ENCODE measurements at regions not wholly inside any gene's neighbourhood (a gene's known extent, or its start where the extent isn't known, plus 50 kb on each side); places are given as distances from the start of the nearest gene placed in this dataset.

- DNase-seq (ENCODE audit: low spot score): no peak
These were observed 731.5 kb upstream of the FZD8 start for GRCh38 chr10:36373424-36374096.

GRCh38 chr10:36367362-36367761 is 725.3 kb upstream of the FZD8 start:
- no peak for DNase-seq (ENCODE audit: low spot score)

- DNase-seq (ENCODE audit: low spot score): no peak
These were observed 724.7 kb upstream of the FZD8 start for GRCh38 chr10:36366843-36367242.

- DNase-seq (ENCODE audit: low spot score): no peak
These were observed 724.0 kb upstream of the FZD8 start for GRCh38 chr10:36366065-36366464.

GRCh38 chr10:36362257-36362656 is 720.2 kb upstream of the FZD8 start:
- DNase-seq (ENCODE audit: low spot score): no peak

- no peak for DNase-seq (ENCODE audit: low spot score)
These were observed 716.6 kb upstream of the FZD8 start for GRCh38 chr10:36358736-36359135.

- no peak for DNase-seq (ENCODE audit: low spot score)
These were observed 712.5 kb upstream of the FZD8 start for GRCh38 chr10:36354633-36355032.

DNA sequence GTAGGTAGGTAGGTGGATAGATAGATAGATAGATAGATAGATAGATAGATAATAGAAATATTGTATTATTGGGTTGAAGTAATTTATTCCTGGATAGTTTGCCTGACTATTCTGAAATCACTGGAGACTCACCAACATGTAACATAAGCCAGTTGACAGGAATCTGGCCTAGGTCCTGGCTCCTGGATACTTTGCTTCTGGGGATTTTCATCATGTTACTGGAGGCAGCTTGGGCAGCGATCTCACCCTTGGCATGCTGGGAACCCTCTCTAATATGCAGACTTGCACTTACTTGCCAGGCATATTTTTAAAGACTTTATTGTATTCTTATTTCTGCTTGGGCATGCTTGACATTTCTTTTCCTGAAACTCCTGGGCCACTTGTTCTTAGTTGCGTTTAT is 709.1 kb upstream of the FZD8 start:
- no peak for DNase-seq (ENCODE audit: low spot score)

- no peak for DNase-seq (ENCODE audit: low spot score)
These were observed 707.5 kb upstream of the FZD8 start for GRCh38 chr10:36349445-36350078.

- DNase-seq (ENCODE audit: low spot score): no peak
These were observed 703.7 kb upstream of the FZD8 start for GRCh38 chr10:36345807-36346206.

GRCh38 chr10:36345175-36345533 is 703.1 kb upstream of the FZD8 start:
- no peak for DNase-seq (ENCODE audit: low spot score)

DNA sequence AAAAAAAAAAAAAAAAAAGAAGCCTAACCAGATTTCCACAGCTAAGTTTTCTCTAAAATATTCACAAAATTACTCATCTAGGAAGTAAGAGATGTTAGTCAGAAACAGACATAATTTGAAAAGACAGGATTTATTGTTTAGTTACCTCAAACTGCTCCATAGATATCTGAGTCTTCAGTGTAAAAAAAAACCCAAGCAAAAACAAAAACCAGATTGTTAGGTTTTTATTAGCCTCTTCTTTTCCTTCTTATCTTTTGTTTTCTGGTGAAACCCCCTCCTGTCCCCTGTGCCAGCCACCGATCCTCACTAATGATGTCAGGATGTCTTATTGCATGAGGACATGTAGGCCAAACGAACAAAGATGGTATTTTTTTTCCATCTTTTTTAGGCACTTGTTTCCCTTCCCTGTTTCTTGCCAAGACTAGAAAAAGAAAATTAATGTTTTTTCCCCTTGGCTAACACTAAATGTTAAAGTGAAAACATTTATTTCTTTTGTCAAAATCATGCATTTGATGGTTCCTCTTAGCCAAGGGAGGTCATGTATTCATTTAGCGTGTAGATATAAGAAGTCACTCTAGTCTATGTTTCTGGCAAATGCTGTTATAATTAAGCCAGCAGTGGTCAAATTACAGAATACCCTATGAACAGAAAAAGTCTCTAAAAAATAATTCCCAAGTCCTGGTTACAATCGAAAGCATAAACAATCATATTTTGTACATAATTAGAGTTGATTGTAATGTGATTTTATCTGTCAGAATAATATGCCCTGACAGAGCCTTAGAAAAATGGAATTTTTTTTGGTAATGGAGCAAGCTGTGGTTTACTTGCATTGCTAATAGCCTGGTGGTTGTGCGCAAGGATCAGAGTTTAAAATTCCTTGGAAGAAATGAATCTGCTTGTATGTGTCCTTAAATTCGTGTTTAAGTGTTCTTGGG is 702.4 kb upstream of the FZD8 start:
- no peak for DNase-seq (ENCODE audit: low spot score)

- no peak for DNase-seq (ENCODE audit: low spot score)
These were observed 700.7 kb upstream of the FZD8 start for GRCh38 chr10:36342781-36343180.

GRCh38 chr10:36341471-36341870 is 699.4 kb upstream of the FZD8 start:
- DNase-seq (ENCODE audit: low spot score): no peak

GRCh38 chr10:36336315-36336714 is 694.2 kb upstream of the FZD8 start:
- DNase-seq (ENCODE audit: low spot score): no peak

DNA sequence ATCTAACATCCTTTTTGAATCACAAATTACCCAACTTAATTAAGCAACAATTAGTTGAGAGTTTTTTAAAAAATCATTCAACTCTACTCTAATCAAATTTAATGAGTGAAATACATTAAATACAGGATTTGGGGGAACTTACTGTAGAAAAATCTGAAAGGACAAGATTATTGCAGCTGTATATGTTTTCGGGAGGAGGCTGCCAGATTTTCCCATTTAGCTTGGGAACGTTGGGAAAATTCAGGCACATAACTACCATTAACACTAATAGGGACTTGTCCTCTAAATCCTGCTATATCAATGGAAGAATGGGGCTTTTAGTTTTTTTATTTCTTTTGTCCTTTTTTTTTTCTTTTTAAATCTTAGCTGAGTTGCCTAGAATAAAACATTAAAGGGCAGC is 691.4 kb upstream of the FZD8 start:
- DNase-seq (ENCODE audit: low spot score): no peak

DNA sequence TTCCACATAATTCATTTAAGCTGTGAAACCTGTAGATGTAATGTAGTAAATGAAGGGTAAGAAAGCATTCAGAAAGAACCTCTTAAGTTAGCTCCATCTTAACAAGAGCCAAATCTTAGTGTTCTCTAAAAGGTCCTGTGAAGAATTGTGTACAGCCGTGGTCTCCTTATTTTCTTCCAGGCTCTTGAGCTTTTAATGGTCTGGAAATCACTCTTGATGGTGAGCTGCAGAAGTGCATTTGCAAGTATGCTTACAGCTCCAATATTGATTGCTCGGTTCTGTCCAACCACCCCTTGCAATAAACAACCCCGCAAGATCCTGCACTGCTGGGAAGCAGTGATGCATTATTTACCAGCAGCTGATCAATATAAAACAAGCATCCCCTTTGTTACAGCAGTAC is 690.8 kb upstream of the FZD8 start:
- DNase-seq (ENCODE audit: low spot score): no peak

DNA sequence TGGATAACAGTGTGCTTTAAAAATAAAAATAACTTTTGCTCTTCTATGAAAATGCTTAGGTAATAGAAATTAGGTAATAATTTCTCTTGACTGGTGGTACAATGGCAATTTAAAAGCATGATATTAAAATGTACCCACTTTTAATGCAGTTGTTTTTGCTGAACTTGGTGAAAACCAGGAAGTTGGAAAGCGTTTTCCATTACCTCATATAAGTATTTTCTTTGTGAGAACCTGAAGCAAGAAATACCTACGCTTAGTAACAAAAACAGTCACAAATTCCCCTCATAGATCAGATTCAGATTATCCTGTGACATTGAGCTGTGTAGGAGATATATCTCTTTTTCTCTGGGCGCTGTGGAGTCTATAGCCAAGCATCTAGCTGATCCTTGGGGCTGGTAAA is 689.0 kb upstream of the FZD8 start:
- no peak for DNase-seq (ENCODE audit: low spot score)

- no peak for DNase-seq (ENCODE audit: low spot score)
These were observed 683.7 kb upstream of the FZD8 start for GRCh38 chr10:36325815-36326214.

GRCh38 chr10:36324831-36325230 is 682.7 kb upstream of the FZD8 start:
- no peak for DNase-seq (ENCODE audit: low spot score)

- no peak for DNase-seq (ENCODE audit: low spot score)
These were observed 671.0 kb upstream of the FZD8 start for GRCh38 chr10:36313142-36313541.

DNA sequence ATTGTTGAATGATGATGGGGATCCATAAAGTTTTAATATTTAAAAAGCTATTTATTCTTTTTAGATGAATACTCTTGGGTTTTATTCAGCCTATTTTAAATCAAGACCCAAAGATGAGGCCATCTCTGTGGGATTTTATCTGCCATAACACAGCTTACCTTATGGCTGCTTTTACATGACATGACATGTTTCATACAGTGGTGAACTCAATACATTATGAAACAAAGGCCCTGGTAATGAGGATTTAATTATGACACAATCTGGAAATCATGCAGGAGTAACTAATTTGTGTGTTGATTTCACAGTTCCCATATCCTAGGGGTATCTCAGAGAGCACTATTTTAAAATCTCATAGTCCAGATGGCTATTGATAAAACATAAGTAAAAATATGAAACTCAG is 661.8 kb upstream of the FZD8 start:
- DNase-seq (ENCODE audit: low spot score): no peak

GRCh38 chr10:36302086-36302485 is 660.0 kb upstream of the FZD8 start:
- DNase-seq (ENCODE audit: low spot score): no peak
